Panc1 (cell line): ENCODE measurements at regions not wholly inside any gene's neighbourhood (a gene's known extent, or its start where the extent isn't known, plus 50 kb on each side); places are given as distances from the start of the nearest gene placed in this dataset.

Source experiments
- POLR2AphosphoS5 ChIP-seq: IDR thresholded peaks from 2 replicates; pipeline ENCODE4 v1.6.1; 2012; ENCODE audit warnings: mild to moderate bottlenecking, low read depth, low read length, moderate library complexity
- REST ChIP-seq, 2 experiments: IDR thresholded peaks; 2 replicates each; pipeline ENCODE4 v1.6.1; 2011 to 2012; ENCODE audit warnings: low read depth in 2 of 2, control low read depth in 1 of 2, low read length in 1 of 2, mild to moderate bottlenecking in 1 of 2, moderate library complexity in 1 of 2; ENCODE audit not compliant: insufficient read depth in 1 of 2
- TCF7L2 ChIP-seq: IDR thresholded peaks from 2 replicates; pipeline ENCODE4 v1.6.1; 2011; ENCODE audit warnings: mild to moderate bottlenecking, low read depth, low read length, inconsistent platforms
- TF ChIP-seq, protein P1 (sequence below): fragments of 450-650 bp; IDR thresholded peaks from 2 replicates; pipeline ENCODE4 v1.5.1; 2017; ENCODE audit warnings: mild to moderate bottlenecking

- TF ChIP-seq, protein P1, sequence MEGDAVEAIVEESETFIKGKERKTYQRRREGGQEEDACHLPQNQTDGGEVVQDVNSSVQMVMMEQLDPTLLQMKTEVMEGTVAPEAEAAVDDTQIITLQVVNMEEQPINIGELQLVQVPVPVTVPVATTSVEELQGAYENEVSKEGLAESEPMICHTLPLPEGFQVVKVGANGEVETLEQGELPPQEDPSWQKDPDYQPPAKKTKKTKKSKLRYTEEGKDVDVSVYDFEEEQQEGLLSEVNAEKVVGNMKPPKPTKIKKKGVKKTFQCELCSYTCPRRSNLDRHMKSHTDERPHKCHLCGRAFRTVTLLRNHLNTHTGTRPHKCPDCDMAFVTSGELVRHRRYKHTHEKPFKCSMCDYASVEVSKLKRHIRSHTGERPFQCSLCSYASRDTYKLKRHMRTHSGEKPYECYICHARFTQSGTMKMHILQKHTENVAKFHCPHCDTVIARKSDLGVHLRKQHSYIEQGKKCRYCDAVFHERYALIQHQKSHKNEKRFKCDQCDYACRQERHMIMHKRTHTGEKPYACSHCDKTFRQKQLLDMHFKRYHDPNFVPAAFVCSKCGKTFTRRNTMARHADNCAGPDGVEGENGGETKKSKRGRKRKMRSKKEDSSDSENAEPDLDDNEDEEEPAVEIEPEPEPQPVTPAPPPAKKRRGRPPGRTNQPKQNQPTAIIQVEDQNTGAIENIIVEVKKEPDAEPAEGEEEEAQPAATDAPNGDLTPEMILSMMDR = no peak
- TF ChIP-seq POLR2AphosphoS5 = no peak
- TF ChIP-seq TCF7L2 = no peak
- TF ChIP-seq REST (IDR thresholded peaks at IDR 0.05; ENCODE audit: insufficient read depth in 1 of 2, low read depth in 2 of 2, low read length in 1 of 2) = no peak
These were observed 192.2 kb upstream of the ITM2A start for GRCh38 chrX:79559290-79559689.
